ENCODE measurements at regions not wholly inside any gene's neighbourhood (a gene's known extent, or its start where the extent isn't known, plus 50 kb on each side); places are given as distances from the start of the nearest gene placed in this dataset.
A peak's percentile ranks its signal among the peaks of the same experiment; 100 is the strongest.
"Not testable (repeated sequence)": the region's sequence is repeated elsewhere in the genome, so short reads cannot be mapped to it uniquely, and the experiment has no call there.

DNA sequence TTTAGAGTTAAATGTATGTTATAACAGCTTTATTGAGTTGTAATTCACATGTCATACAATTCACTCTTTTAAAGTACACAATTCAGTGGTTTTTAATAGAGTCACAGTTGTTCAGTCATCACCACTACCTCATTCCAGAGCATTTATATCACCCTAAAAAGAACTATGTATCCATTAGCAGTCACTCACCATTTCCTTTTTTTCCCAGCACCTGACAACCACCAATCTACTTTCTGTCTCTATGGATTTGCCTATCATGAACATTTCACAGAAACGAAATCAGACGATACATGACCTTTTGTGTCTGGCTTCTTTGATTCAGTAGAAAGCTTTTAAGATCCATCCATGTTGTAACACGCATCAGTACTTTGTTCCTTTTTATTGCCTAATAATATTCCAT, 52.9 kb upstream of the FRAS1 start:
- DNase-seq (ENCODE audit: low read depth): peak; percentile 89

DNA sequence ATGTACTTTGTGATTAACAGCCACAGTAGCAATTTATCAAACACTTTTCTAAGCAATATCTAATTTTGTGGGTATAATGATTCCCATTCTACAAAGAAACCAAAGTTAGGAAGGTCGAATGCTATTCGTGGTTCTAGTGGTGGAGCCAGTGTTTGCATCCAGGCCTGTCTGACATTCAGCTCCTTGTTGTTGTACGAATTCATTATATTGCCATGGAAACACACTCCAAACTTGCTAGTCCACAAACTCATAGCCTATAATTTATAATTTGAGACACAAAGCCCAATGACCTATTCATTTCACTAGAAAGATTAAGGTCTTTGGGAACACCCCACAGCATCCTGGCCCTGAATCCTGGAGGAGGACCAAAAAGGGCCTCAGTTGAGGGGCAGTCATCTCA, 52.0 kb upstream of the FRAS1 start:
- peak; percentile 13 for DNase-seq (ENCODE audit: low read depth)

DNA sequence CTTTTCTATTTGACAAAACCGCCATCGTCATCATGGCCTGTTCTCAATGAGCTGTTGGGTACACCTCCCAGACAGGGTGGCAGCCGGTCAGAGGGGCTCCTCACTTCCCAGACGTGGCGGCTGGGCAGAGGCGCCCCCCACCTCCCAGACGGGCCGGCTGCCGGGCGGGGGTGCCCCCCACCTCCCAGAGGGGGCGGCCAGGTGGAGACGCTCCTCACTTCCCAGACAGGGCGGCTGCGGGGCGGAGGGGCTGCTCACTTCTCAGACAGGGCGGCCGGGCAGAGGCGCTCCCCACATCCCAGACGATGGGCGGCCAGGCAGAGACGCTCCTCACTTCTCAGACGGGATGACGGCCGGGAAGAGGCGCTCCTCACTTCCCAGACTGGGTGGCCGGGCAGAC, 50.1 kb upstream of the FRAS1 start:
- not testable (repeated sequence) for DNase-seq (ENCODE audit: low read depth)
